HEK293 (cell line): ENCODE measurements at regions not wholly inside any gene's neighbourhood (a gene's known extent, or its start where the extent isn't known, plus 50 kb on each side); places are given as distances from the start of the nearest gene placed in this dataset.

Source experiments
- CTCF ChIA-PET: fragments of 350-600 bp; formaldehyde crosslinking; extraction: SDS; loops from one replicate; lab custom pipeline; 2021; ENCODE audit warnings: antibody characterized with exemption; lab: Yijun Ruan, JAX
- POLR2A ChIA-PET: fragments of 300-600 bp; formaldehyde crosslinking; extraction: SDS; loops from one replicate; lab custom pipeline; 2020; ENCODE audit warnings: antibody characterized with exemption, inconsistent platforms; lab: Yijun Ruan, JAX
- H3K27ac ChIP-seq: fragments of 200-500 bp; sonication (Bioruptor generic); 2 replicates; pipeline ENCODE4 v1.5.1; 2014; ENCODE audit warnings: low read depth, low read length, control low read depth, inconsistent platforms; ENCODE audit errors: extremely low read depth
- H3K36me3 ChIP-seq, 2 experiments: fragments of 200-500 bp in 1 of 2; sonication (Bioruptor generic) in 1 of 2; 1 replicate in 1 of 2; 2 replicates in 1 of 2; pipeline ENCODE4 v1.5.1; 2014 to 2017; ENCODE audit warnings: inconsistent platforms in 2 of 2, low read length in 2 of 2; ENCODE audit not compliant: control insufficient read depth in 2 of 2, insufficient read depth in 1 of 2
- H3K4me1 ChIP-seq: fragments of 200-500 bp; sonication (Bioruptor generic); 2 replicates; pipeline ENCODE4 v1.5.1; 2014; ENCODE audit warnings: mild to moderate bottlenecking, low read length, inconsistent platforms; ENCODE audit not compliant: control insufficient read depth, insufficient read depth
- H3K4me3 ChIP-seq: 2 replicates; pipeline ENCODE4 v1.5.1; 2011; ENCODE audit warnings: low read depth, mild to moderate bottlenecking, control low read depth, low read length, moderate library complexity
- H3K9me3 ChIP-seq: fragments of 200-500 bp; sonication (Bioruptor generic); 2 replicates; pipeline ENCODE4 v1.5.1; 2014; ENCODE audit warnings: low read depth, low read length, inconsistent platforms; ENCODE audit not compliant: control insufficient read depth, insufficient read depth
- ATF2 ChIP-seq: fragments of 450-650 bp; formaldehyde crosslinking; IDR thresholded peaks from 2 replicates; pipeline ENCODE4 v1.5.1; 2016; ENCODE audit warnings: missing biosample characterization, missing genetic modification characterization, low read depth
- EGR2 ChIP-seq: fragments of 450-650 bp; formaldehyde crosslinking; IDR thresholded peaks from 2 replicates; pipeline ENCODE4 v1.5.1; 2016; ENCODE audit warnings: low read depth, missing biosample characterization, missing genetic modification characterization
- HOXD13 ChIP-seq: sonication (generic); formaldehyde crosslinking; IDR thresholded peaks from 2 replicates; pipeline ENCODE4 v1.8.0; 2022; ENCODE audit warnings: missing genetic modification reagents, borderline replicate concordance
- PRDM1 ChIP-seq: fragments of 450-650 bp; formaldehyde crosslinking; IDR thresholded peaks from 2 replicates; pipeline ENCODE4; 2016; ENCODE audit warnings: missing biosample characterization, missing genetic modification characterization
- RBAK ChIP-seq: fragments of 450-650 bp; formaldehyde crosslinking; IDR thresholded peaks from 2 replicates; pipeline ENCODE4 v1.5.1; 2016; ENCODE audit warnings: missing biosample characterization, missing genetic modification characterization
- SCRT2 ChIP-seq: fragments of 450-650 bp; formaldehyde crosslinking; IDR thresholded peaks from 2 replicates; pipeline ENCODE4 v1.5.1; 2016; ENCODE audit warnings: missing biosample characterization, missing genetic modification characterization
- SP2 ChIP-seq: fragments of 450-650 bp; formaldehyde crosslinking; IDR thresholded peaks from 2 replicates; pipeline ENCODE4 v1.5.1; 2016; ENCODE audit warnings: missing biosample characterization, missing genetic modification characterization
- WT1 ChIP-seq: fragments of 450-650 bp; formaldehyde crosslinking; IDR thresholded peaks from 2 replicates; pipeline ENCODE4 v1.5.1; 2016; ENCODE audit warnings: missing biosample characterization, missing genetic modification characterization
- ZBTB21 ChIP-seq: fragments of 450-650 bp; formaldehyde crosslinking; IDR thresholded peaks from 2 replicates; pipeline ENCODE4 v1.5.1; 2017; ENCODE audit warnings: missing biosample characterization, missing genetic modification characterization
- ZBTB48 ChIP-seq: fragments of 450-650 bp; formaldehyde crosslinking; IDR thresholded peaks from 2 replicates; pipeline ENCODE4 v1.5.1; 2016; ENCODE audit warnings: missing biosample characterization, missing genetic modification characterization
- ZBTB8A ChIP-seq: fragments of 450-650 bp; formaldehyde crosslinking; IDR thresholded peaks from 2 replicates; pipeline ENCODE4 v1.5.1; 2016; ENCODE audit warnings: missing biosample characterization, missing genetic modification characterization
- ZEB2 ChIP-seq: fragments of 450-650 bp; formaldehyde crosslinking; IDR thresholded peaks from 2 replicates; pipeline ENCODE4 v1.5.1; 2016; ENCODE audit warnings: missing biosample characterization, missing genetic modification characterization
- ZFP3 ChIP-seq: fragments of 450-650 bp; formaldehyde crosslinking; IDR thresholded peaks from 2 replicates; pipeline ENCODE4 v1.5.1; 2016; ENCODE audit warnings: low read depth, missing biosample characterization, missing genetic modification characterization
- ZFP37 ChIP-seq: fragments of 450-650 bp; formaldehyde crosslinking; IDR thresholded peaks from 2 replicates; pipeline ENCODE4 v1.5.1; 2016; ENCODE audit warnings: missing biosample characterization, missing genetic modification characterization
- ZNF302 ChIP-seq: fragments of 450-650 bp; formaldehyde crosslinking; IDR thresholded peaks from 2 replicates; pipeline ENCODE4 v1.5.1; 2016; ENCODE audit warnings: missing biosample characterization, missing genetic modification characterization, low read depth
- ZNF335 ChIP-seq: fragments of 450-650 bp; formaldehyde crosslinking; conservative IDR thresholded peaks from 2 replicates; pipeline ENCODE4 v1.5.1; 2016; ENCODE audit warnings: missing biosample characterization, missing genetic modification characterization
- ZNF350 ChIP-seq: fragments of 450-650 bp; formaldehyde crosslinking; IDR thresholded peaks from 2 replicates; pipeline ENCODE4 v1.5.0; 2017; ENCODE audit warnings: missing biosample characterization, mild to moderate bottlenecking, missing genetic modification characterization
- ZNF366 ChIP-seq: fragments of 450-650 bp; formaldehyde crosslinking; conservative IDR thresholded peaks from 2 replicates; pipeline ENCODE4 v1.5.1; 2016; ENCODE audit warnings: missing biosample characterization, missing genetic modification characterization
- ZNF404 ChIP-seq: fragments of 450-650 bp; formaldehyde crosslinking; IDR thresholded peaks from 2 replicates; pipeline ENCODE4 v1.5.1; 2017; ENCODE audit warnings: missing biosample characterization, missing genetic modification characterization
- ZNF423 ChIP-seq: fragments of 450-650 bp; formaldehyde crosslinking; IDR thresholded peaks from 2 replicates; pipeline ENCODE4 v1.5.1; 2016; ENCODE audit warnings: missing biosample characterization, missing genetic modification characterization
- ZNF473 ChIP-seq: fragments of 450-650 bp; formaldehyde crosslinking; IDR thresholded peaks from 2 replicates; pipeline ENCODE4 v1.5.1; 2017; ENCODE audit warnings: missing biosample characterization, missing genetic modification characterization
- ZNF48 ChIP-seq: fragments of 450-650 bp; formaldehyde crosslinking; IDR thresholded peaks from 2 replicates; pipeline ENCODE4 v1.5.1; 2016; ENCODE audit warnings: missing biosample characterization, missing genetic modification characterization
- ZNF514 ChIP-seq: fragments of 450-650 bp; formaldehyde crosslinking; IDR thresholded peaks from 2 replicates; pipeline ENCODE4 v1.5.1; 2016; ENCODE audit warnings: missing biosample characterization, missing genetic modification characterization
- ZNF621 ChIP-seq: fragments of 450-650 bp; formaldehyde crosslinking; IDR thresholded peaks from 2 replicates; pipeline ENCODE4 v1.5.1; 2017; ENCODE audit warnings: missing biosample characterization, missing genetic modification characterization
- ZNF624 ChIP-seq: fragments of 450-650 bp; formaldehyde crosslinking; IDR thresholded peaks from 2 replicates; pipeline ENCODE4 v1.5.1; 2017; ENCODE audit warnings: missing biosample characterization, missing genetic modification characterization
- ZNF626 ChIP-seq: fragments of 450-650 bp; sonication (Bioruptor Pico); formaldehyde crosslinking; IDR thresholded peaks from 2 replicates; pipeline ENCODE4 v1.5.1; 2018; ENCODE audit warnings: missing biosample characterization, missing genetic modification characterization, inconsistent platforms
- ZSCAN18 ChIP-seq: fragments of 450-650 bp; formaldehyde crosslinking; IDR thresholded peaks from 2 replicates; pipeline ENCODE4 v1.5.1; 2016; ENCODE audit warnings: missing biosample characterization, missing genetic modification characterization
- ZSCAN23 ChIP-seq: fragments of 450-650 bp; formaldehyde crosslinking; IDR thresholded peaks from 2 replicates; pipeline ENCODE4 v1.5.1; 2016; ENCODE audit warnings: missing biosample characterization, missing genetic modification characterization
- TF ChIP-seq, protein P1 (sequence below): fragments of 450-650 bp; IDR thresholded peaks from 2 replicates; pipeline ENCODE4 v1.5.1; 2018; ENCODE audit warnings: missing biosample characterization, mild to moderate bottlenecking, missing genetic modification characterization
- TF ChIP-seq, protein P2 (sequence below): fragments of 450-650 bp; formaldehyde crosslinking; IDR thresholded peaks from 2 replicates; pipeline ENCODE4 v1.5.1; 2016; ENCODE audit warnings: missing biosample characterization, missing genetic modification characterization
- TF ChIP-seq, protein P3 (sequence below): fragments of 450-650 bp; formaldehyde crosslinking; IDR thresholded peaks from 2 replicates; pipeline ENCODE4 v1.5.1; 2016; ENCODE audit warnings: missing biosample characterization, missing genetic modification characterization

- TF ChIP-seq ZNF335 (0 out of 2 replicates have a peak, but pooled peaks have one; percentile 3), ZNF473 (tag by site-specific recombination) (no peak), ZBTB21 (tag by site-specific recombination) (no peak), ZFP3 (tag by site-specific recombination) (no peak), ZNF404 (tag by site-specific recombination) (no peak), ZNF350 (tag by site-specific recombination) (no peak), PRDM1 (tag by site-specific recombination) (0 out of 2 replicates have a peak, but pooled peaks have one; percentile 14)
These were observed 103.4 kb downstream of the EVX1 start (continued) for GRCh38 chr7:27345997-27346396.

GRCh38 chr7:27346531-27347275, 104.1 kb downstream of the EVX1 start:
- Histone ChIP-seq H3K36me3 (no peaks in the 10 kb centered on the region), H3K27ac (peak overlapping the region; percentile 64), H3K4me1 (peaks cover 24% of the 10 kb centered on the region), H3K4me3 (no peak overlapping the region), H3K9me3 (no peaks in the 10 kb centered on the region)
- ChIA-PET POLR2A (no interaction called here), CTCF (interaction anchor here (0.6 to 1.2 kb wide), 5 partner anchors 14 to 1011 kb away, joined by 3 to 5 read pairs (median 4); no protein-coding TSS in a partner anchor)
- TF ChIP-seq ZEB2 (tag by site-specific recombination), result 0 out of 2 replicates have a peak, but pooled peaks have one; percentile 34
- no peak for TF ChIP-seq ZBTB8A
- TF ChIP-seq ZNF366 (tag by site-specific recombination), result no peak; the same call in 1 of the 2 replicates
- no peak for TF ChIP-seq ATF2
- no peak for TF ChIP-seq ZSCAN23 (tag by site-specific recombination)
- TF ChIP-seq RBAK (tag by site-specific recombination), result no peak
- TF ChIP-seq, protein P1, sequence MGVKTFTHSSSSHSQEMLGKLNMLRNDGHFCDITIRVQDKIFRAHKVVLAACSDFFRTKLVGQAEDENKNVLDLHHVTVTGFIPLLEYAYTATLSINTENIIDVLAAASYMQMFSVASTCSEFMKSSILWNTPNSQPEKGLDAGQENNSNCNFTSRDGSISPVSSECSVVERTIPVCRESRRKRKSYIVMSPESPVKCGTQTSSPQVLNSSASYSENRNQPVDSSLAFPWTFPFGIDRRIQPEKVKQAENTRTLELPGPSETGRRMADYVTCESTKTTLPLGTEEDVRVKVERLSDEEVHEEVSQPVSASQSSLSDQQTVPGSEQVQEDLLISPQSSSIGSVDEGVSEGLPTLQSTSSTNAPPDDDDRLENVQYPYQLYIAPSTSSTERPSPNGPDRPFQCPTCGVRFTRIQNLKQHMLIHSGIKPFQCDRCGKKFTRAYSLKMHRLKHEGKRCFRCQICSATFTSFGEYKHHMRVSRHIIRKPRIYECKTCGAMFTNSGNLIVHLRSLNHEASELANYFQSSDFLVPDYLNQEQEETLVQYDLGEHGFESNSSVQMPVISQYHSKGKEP (tag by site-specific recombination), result no peak; the same call in 1 of the 2 replicates
- TF ChIP-seq, protein P2, sequence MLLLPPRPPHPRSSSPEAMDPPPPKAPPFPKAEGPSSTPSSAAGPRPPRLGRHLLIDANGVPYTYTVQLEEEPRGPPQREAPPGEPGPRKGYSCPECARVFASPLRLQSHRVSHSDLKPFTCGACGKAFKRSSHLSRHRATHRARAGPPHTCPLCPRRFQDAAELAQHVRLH (tag by site-specific recombination), result no peak
- TF ChIP-seq ZNF514 (tag by site-specific recombination), result no peak
- no peak for TF ChIP-seq ZSCAN18 (tag by site-specific recombination)
- no peak for TF ChIP-seq EGR2 (tag by site-specific recombination)
- TF ChIP-seq SP2, result peak; percentile 26; the same call in 1 of the 2 replicates
- TF ChIP-seq ZNF626 (tag by site-specific recombination), result no peak
- TF ChIP-seq ZNF302 (tag by site-specific recombination), result no peak
- TF ChIP-seq SCRT2 (tag by site-specific recombination), result no peak
- TF ChIP-seq WT1 (tag by site-specific recombination), result peak; percentile 74
- no peak for TF ChIP-seq ZNF621 (tag by site-specific recombination)
- no peak for TF ChIP-seq ZNF423 (tag by site-specific recombination)
- no peak for TF ChIP-seq ZBTB48 (tag by site-specific recombination)
- no peak for TF ChIP-seq ZNF48 (tag by site-specific recombination)
- no peak for TF ChIP-seq HOXD13
- TF ChIP-seq ZFP3 (tag by site-specific recombination), result no peak
- TF ChIP-seq ZNF624 (tag by site-specific recombination), result no peak
- TF ChIP-seq ZFP37 (tag by site-specific recombination), result no peak
- TF ChIP-seq, protein P3, sequence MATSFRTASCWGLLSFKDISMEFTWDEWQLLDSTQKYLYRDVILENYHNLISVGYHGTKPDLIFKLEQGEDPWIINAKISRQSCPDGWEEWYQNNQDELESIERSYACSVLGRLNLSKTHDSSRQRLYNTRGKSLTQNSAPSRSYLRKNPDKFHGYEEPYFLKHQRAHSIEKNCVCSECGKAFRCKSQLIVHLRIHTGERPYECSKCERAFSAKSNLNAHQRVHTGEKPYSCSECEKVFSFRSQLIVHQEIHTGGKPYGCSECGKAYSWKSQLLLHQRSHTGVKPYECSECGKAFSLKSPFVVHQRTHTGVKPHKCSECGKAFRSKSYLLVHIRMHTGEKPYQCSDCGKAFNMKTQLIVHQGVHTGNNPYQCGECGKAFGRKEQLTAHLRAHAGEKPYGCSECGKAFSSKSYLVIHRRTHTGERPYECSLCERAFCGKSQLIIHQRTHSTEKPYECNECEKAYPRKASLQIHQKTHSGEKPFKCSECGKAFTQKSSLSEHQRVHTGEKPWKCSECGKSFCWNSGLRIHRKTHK (tag by site-specific recombination), result no peak
